ENCODE measurements at regions not wholly inside any gene's neighbourhood (a gene's known extent, or its start where the extent isn't known, plus 50 kb on each side); places are given as distances from the start of the nearest gene placed in this dataset.

- Histone ChIP-seq H3K4me3 (no peak overlapping the region), H3K9me3 (no peaks in the 10 kb centered on the region), H3K27ac (no peak overlapping the region), H3K4me1 (no peaks in the 10 kb centered on the region), H3K27me3 (no peaks in the 10 kb centered on the region), H3K36me3 (no peaks in the 10 kb centered on the region)
- TF ChIP-seq, protein P1, sequence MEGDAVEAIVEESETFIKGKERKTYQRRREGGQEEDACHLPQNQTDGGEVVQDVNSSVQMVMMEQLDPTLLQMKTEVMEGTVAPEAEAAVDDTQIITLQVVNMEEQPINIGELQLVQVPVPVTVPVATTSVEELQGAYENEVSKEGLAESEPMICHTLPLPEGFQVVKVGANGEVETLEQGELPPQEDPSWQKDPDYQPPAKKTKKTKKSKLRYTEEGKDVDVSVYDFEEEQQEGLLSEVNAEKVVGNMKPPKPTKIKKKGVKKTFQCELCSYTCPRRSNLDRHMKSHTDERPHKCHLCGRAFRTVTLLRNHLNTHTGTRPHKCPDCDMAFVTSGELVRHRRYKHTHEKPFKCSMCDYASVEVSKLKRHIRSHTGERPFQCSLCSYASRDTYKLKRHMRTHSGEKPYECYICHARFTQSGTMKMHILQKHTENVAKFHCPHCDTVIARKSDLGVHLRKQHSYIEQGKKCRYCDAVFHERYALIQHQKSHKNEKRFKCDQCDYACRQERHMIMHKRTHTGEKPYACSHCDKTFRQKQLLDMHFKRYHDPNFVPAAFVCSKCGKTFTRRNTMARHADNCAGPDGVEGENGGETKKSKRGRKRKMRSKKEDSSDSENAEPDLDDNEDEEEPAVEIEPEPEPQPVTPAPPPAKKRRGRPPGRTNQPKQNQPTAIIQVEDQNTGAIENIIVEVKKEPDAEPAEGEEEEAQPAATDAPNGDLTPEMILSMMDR (IDR thresholded peaks at IDR 0.05) = no peak
- DNase-seq (ENCODE audit: low spot score) = no peak
Measured at GRCh38 chr3:168722091-168722490, 626.4 kb upstream of the GOLIM4 start.

DNA sequence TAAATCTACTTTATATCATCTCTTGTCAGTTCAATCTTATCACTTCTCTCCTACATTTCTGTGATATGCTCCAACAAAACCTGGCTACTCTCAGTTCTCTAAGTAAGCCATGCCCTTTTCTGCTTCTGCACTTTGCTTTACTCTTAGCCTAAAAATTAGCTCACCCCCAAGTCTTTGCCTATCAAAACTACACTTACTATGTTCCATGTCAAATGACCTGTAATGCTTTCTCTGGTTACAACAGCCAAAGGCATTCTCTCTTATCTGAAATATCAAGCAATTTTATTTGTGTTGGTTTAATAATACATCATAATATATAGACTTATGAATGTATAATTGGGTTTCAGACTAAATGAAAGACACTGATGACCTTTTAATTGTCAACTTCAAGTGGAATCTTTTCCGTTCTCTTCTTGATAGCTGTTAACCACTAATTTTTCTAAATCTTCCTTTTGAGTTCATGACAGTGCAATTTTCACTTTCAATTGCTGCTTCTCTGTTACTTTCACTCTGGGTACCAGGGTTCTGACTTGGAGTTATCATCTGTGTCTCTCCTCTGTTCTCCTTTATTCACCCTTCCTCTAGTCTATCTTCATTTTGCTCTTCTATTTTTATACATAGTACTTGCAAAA, 619.0 kb upstream of the GOLIM4 start:
- Histone ChIP-seq H3K27me3 (no peaks in the 10 kb centered on the region), H3K27ac (no peak overlapping the region), H3K36me3 (no peaks in the 10 kb centered on the region), H3K4me1 (no peaks in the 10 kb centered on the region), H3K4me3 (no peak overlapping the region), H3K9me3 (no peaks in the 10 kb centered on the region)
- TF ChIP-seq, protein P1 (IDR thresholded peaks at IDR 0.05) = no peak
- no peak for DNase-seq (ENCODE audit: low spot score)

DNA sequence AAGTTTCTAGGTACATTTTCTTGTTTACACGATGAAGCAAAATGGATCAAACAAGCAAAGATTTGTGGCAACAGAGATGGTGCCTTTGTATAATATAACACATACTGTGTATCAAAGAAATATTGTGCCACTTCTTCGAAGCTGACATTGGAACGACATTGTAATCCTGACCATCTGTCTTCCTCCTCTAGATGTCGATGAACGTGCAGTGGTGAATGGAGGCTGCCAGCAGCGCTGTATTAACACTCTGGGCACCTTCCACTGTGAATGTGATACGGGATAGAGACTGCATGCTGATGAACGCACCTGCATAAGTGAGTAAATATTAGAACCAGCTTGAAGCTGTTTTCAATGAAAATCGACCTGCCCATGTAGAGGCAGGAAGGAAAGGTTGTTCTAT, 613.3 kb upstream of the GOLIM4 start:
- Histone ChIP-seq H3K4me3 (no peak overlapping the region), H3K27ac (no peak overlapping the region), H3K4me1 (no peaks in the 10 kb centered on the region), H3K27me3 (no peaks in the 10 kb centered on the region), H3K9me3 (no peaks in the 10 kb centered on the region), H3K36me3 (no peaks in the 10 kb centered on the region)
- DNase-seq (ENCODE audit: low spot score) = no peak
- TF ChIP-seq, protein P1 (IDR thresholded peaks at IDR 0.05) = no peak

DNA sequence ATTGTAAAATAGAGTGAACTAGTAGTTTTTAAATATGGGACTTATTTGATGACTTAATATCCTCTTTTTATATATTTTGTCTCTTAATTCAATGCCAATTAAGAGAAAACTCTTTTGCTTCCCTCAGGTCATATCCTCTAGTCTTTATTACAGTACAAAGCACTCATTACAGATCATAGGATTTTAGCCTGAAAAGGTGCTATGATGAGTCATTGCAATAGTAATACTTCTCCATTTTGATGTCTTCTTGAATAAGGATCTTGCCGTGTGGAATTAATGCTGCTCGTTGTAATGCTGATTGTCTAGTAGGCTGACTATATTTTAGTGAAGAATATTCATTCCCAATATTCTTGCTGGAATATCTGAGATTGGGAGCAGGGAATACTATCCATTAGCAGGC, 612.2 kb upstream of the GOLIM4 start:
- TF ChIP-seq, protein P1 (IDR thresholded peaks at IDR 0.05) = no peak
- no peaks in the 10 kb centered on the region for H3K27me3 ChIP-seq
- H3K4me1 ChIP-seq = no peaks in the 10 kb centered on the region
- H3K27ac ChIP-seq = no peak overlapping the region
- no peak for DNase-seq (ENCODE audit: low spot score)
- no peak overlapping the region for H3K4me3 ChIP-seq
- no peaks in the 10 kb centered on the region for H3K9me3 ChIP-seq
- no peaks in the 10 kb centered on the region for H3K36me3 ChIP-seq

- Histone ChIP-seq H3K4me3 (no peak overlapping the region), H3K27me3 (no peaks in the 10 kb centered on the region), H3K4me1 (no peaks in the 10 kb centered on the region), H3K36me3 (no peaks in the 10 kb centered on the region), H3K9me3 (peaks cover 0 to 9% of the 10 kb centered on the region in 2 donors), H3K27ac (no peak overlapping the region)
- TF ChIP-seq, protein P1 (IDR thresholded peaks at IDR 0.05) = no peak
- DNase-seq (ENCODE audit: low spot score) = no peak
Measured at GRCh38 chr3:168705412-168705811, 609.7 kb upstream of the GOLIM4 start.

- DNase-seq (ENCODE audit: low spot score) = no peak
- TF ChIP-seq, protein P1 (IDR thresholded peaks at IDR 0.05) = no peak
- no peaks in the 10 kb centered on the region for H3K27me3 ChIP-seq
- H3K4me1 ChIP-seq = no peaks in the 10 kb centered on the region
- H3K27ac ChIP-seq = no peak overlapping the region
- H3K4me3 ChIP-seq = no peak overlapping the region
- H3K9me3 ChIP-seq = peaks cover 0 to 10% of the 10 kb centered on the region in 2 donors
- H3K36me3 ChIP-seq = no peaks in the 10 kb centered on the region
Measured at GRCh38 chr3:168696051-168696450, 600.3 kb upstream of the GOLIM4 start.

Data from right atrium auricular region (tissue), 2 donors.